ENCODE measurements at regions not wholly inside any gene's neighbourhood (a gene's known extent, or its start where the extent isn't known, plus 50 kb on each side); places are given as distances from the start of the nearest gene placed in this dataset.

GRCh38 chr20:48480216-48480772 lies 347.5 kb downstream of the PREX1 start:
- TF ChIP-seq CTCF (CRISPR knock-in tag; IDR thresholded peaks at IDR 0.05), result no peak
- TF ChIP-seq AKNA (CRISPR knock-in tag; IDR thresholded peaks at IDR 0.05; ENCODE audit: borderline replicate concordance), result no peak
- no peak for TF ChIP-seq MEF2D (CRISPR knock-in tag; IDR thresholded peaks at IDR 0.05)
- no peak for TF ChIP-seq MAX (IDR thresholded peaks at IDR 0.05)
- no peak for TF ChIP-seq ATF3 (CRISPR knock-in tag; IDR thresholded peaks at IDR 0.05)
- no peak for TF ChIP-seq ZNF816 (CRISPR knock-in tag; IDR thresholded peaks at IDR 0.05; ENCODE audit: borderline replicate concordance)
- TF ChIP-seq CCAR2 (optimal IDR thresholded peaks at IDR 0.05; ENCODE audit: low read depth, low read length), result no peak
- no peak for TF ChIP-seq ZNF205 (CRISPR knock-in tag; IDR thresholded peaks at IDR 0.05)
- no peak for TF ChIP-seq PATZ1 (CRISPR knock-in tag; IDR thresholded peaks at IDR 0.05)
- no peak for TF ChIP-seq RBAK (CRISPR knock-in tag; IDR thresholded peaks at IDR 0.05)
- no peak for TF ChIP-seq ZNF335 (CRISPR knock-in tag; IDR thresholded peaks at IDR 0.05)
- TF ChIP-seq NPAS2 (CRISPR knock-in tag; IDR thresholded peaks at IDR 0.05; ENCODE audit: borderline replicate concordance), result no peak
